ENCODE measurements at regions not wholly inside any gene's neighbourhood (a gene's known extent, or its start where the extent isn't known, plus 50 kb on each side); places are given as distances from the start of the nearest gene placed in this dataset.

GRCh38 chr16:52128361-52128760 lies 418.6 kb downstream of the TOX3 start:
- H3K27ac ChIP-seq: no peak overlapping the region
- no peak overlapping the region for H3K4me3 ChIP-seq
- H3K4me1 ChIP-seq: no peaks in the 10 kb centered on the region
- no peaks in the 10 kb centered on the region for H3K27me3 ChIP-seq
- intact Hi-C loops (cut with DNase I): no loop called here
- no peak for DNase-seq
- no peak for TF ChIP-seq CTCF (IDR thresholded peaks at IDR 0.05)
- H3K36me3 ChIP-seq: no peaks in the 10 kb centered on the region
- peaks cover 0 to 2% of the 10 kb centered on the region in 2 donors for H3K9me3 ChIP-seq
- no peak for ATAC-seq

GRCh38 chr16:52123842-52124241 lies 423.1 kb downstream of the TOX3 start:
- H3K9me3 ChIP-seq: peaks cover 0 to 16% of the 10 kb centered on the region in 2 donors
- H3K4me3 ChIP-seq: no peak overlapping the region
- H3K36me3 ChIP-seq: no peaks in the 10 kb centered on the region
- no peak for DNase-seq
- no peaks in the 10 kb centered on the region for H3K27me3 ChIP-seq
- no peak for ATAC-seq
- intact Hi-C loops (cut with DNase I): no loop called here
- no peaks in the 10 kb centered on the region for H3K4me1 ChIP-seq
- no peak for TF ChIP-seq CTCF (IDR thresholded peaks at IDR 0.05)
- no peak overlapping the region for H3K27ac ChIP-seq

- DNase-seq: no peak
- H3K27ac ChIP-seq: no peak overlapping the region
- peak; percentile 68 for ATAC-seq
- H3K27me3 ChIP-seq: no peaks in the 10 kb centered on the region
- no peak for TF ChIP-seq CTCF (IDR thresholded peaks at IDR 0.05)
- no peaks in the 10 kb centered on the region for H3K4me1 ChIP-seq
- H3K4me3 ChIP-seq: no peak overlapping the region
- no peaks in the 10 kb centered on the region for H3K36me3 ChIP-seq
- intact Hi-C loops (cut with DNase I): no loop called here
- peaks cover 0 to 20% of the 10 kb centered on the region in 2 donors for H3K9me3 ChIP-seq
Observed at GRCh38 chr16:52123061-52123839, 423.7 kb downstream of the TOX3 start.

GRCh38 chr16:52117171-52117570 lies 429.8 kb downstream of the TOX3 start:
- DNase-seq: no peak
- TF ChIP-seq CTCF (IDR thresholded peaks at IDR 0.05): no peak

GRCh38 chr16:52114379-52114778 lies 432.6 kb downstream of the TOX3 start:
- intact Hi-C loops (cut with DNase I): no loop called here
- peaks cover 0 to 6% of the 10 kb centered on the region in 2 donors for H3K4me1 ChIP-seq
- peaks cover 0 to 10% of the 10 kb centered on the region in 2 donors for H3K9me3 ChIP-seq
- no peaks in the 10 kb centered on the region for H3K36me3 ChIP-seq
- H3K27ac ChIP-seq: no peak overlapping the region
- ATAC-seq (peak; percentile 90), DNase-seq (no peak)
- no peaks in the 10 kb centered on the region for H3K27me3 ChIP-seq
- no peak overlapping the region for H3K4me3 ChIP-seq
- no peak for TF ChIP-seq CTCF (IDR thresholded peaks at IDR 0.05)

More at GRCh38 chr16:52117171-52117570, 429.8 kb downstream of the TOX3 start:
- no peaks in the 10 kb centered on the region for H3K27me3 ChIP-seq
- no peak for ATAC-seq
- intact Hi-C loops (cut with DNase I): no loop called here
- no peaks in the 10 kb centered on the region for H3K36me3 ChIP-seq
- peaks cover 0 to 19% of the 10 kb centered on the region in 2 donors for H3K9me3 ChIP-seq
- H3K4me3 ChIP-seq: no peak overlapping the region
- H3K4me1 ChIP-seq: peaks cover 0 to 6% of the 10 kb centered on the region in 2 donors
- no peak overlapping the region for H3K27ac ChIP-seq
